ENCODE measurements at regions not wholly inside any gene's neighbourhood (a gene's known extent, or its start where the extent isn't known, plus 50 kb on each side); places are given as distances from the start of the nearest gene placed in this dataset.

- ChIA-PET CTCF (interaction anchor here (1.2 to 19.3 kb wide), 3 partner anchors 73 to 191 kb away, joined by 3 to 419 read pairs (median 4); no protein-coding TSS in a partner anchor), POLR2A (no interaction called here)
- no peak for TF ChIP-seq CTCF (IDR thresholded peaks at IDR 0.05; ENCODE audit: insufficient read depth, low read length, missing control alignments)
- no peak overlapping the region for H3K4me3 ChIP-seq (ENCODE audit: low read depth, low read length)
- no peak for DNase-seq (ENCODE audit: low read depth, low spot score)
Measured at GRCh38 chr11:76729214-76729613, 53.9 kb upstream of the TSKU start.

- POLR2A ChIA-PET, result interaction anchor here (1.2 kb wide), 1 partner anchor 72 kb away, joined by 4 read pairs; no protein-coding TSS in a partner anchor
Measured at GRCh38 chr11:76730887-76731565, 52.1 kb upstream of the TSKU start.

GRCh38 chr11:76732643-76733042 is 50.5 kb upstream of the TSKU start:
- CTCF ChIA-PET, result interaction anchor here (1.2 to 19.3 kb wide), 13 partner anchors 10 to 313 kb away, joined by 3 to 419 read pairs (median 12); no protein-coding TSS in a partner anchor

More at GRCh38 chr11:76730887-76731565, 52.1 kb upstream of the TSKU start:
- CTCF ChIA-PET, result interaction anchor here (1.0 to 19.3 kb wide), 8 partner anchors 8 to 189 kb away, joined by 3 to 419 read pairs (median 6); no protein-coding TSS in a partner anchor
- H3K4me3 ChIP-seq (ENCODE audit: low read depth, low read length), result no peak overlapping the region
- TF ChIP-seq CTCF (IDR thresholded peaks at IDR 0.05; ENCODE audit: insufficient read depth, low read length, missing control alignments), result no peak
- DNase-seq (ENCODE audit: low read depth, low spot score), result no peak

More at GRCh38 chr11:76732643-76733042, 50.5 kb upstream of the TSKU start:
- POLR2A ChIA-PET, result no interaction called here
- no peak for TF ChIP-seq CTCF (IDR thresholded peaks at IDR 0.05; ENCODE audit: insufficient read depth, low read length, missing control alignments)
- H3K4me3 ChIP-seq (ENCODE audit: low read depth, low read length), result no peak overlapping the region
- DNase-seq (ENCODE audit: low read depth, low spot score), result no peak
